ENCODE measurements at regions not wholly inside any gene's neighbourhood (a gene's known extent, or its start where the extent isn't known, plus 50 kb on each side); places are given as distances from the start of the nearest gene placed in this dataset.

GRCh38 chr1:30183006-30183405 lies 540.4 kb downstream of the MATN1 start:
- no peak overlapping the region for H3K27ac Mint-ChIP-seq
- DNase-seq = no peak
- H3K9me3 Mint-ChIP-seq = no peaks in the 10 kb centered on the region
- CTCF ChIA-PET = no interaction called here
- POLR2A ChIA-PET = no interaction called here
- H3K4me3 Mint-ChIP-seq = no peak overlapping the region
- H3K4me1 Mint-ChIP-seq = no peaks in the 10 kb centered on the region
- no peaks in the 10 kb centered on the region for H3K36me3 Mint-ChIP-seq (ENCODE audit: low read depth)
- peaks cover 1% of the 10 kb centered on the region for H3K27me3 Mint-ChIP-seq

- ChIA-PET CTCF (interaction anchor here (0.6 kb wide), 1 partner anchor 1577 kb away, joined by 5 read pairs; no protein-coding TSS in a partner anchor), POLR2A (no interaction called here)
- no peak for DNase-seq
- H3K36me3 Mint-ChIP-seq (ENCODE audit: low read depth) = no peaks in the 10 kb centered on the region
- no peak overlapping the region for H3K4me3 Mint-ChIP-seq
- no peak overlapping the region for H3K27ac Mint-ChIP-seq
- H3K27me3 Mint-ChIP-seq = peaks cover 15% of the 10 kb centered on the region
- no peaks in the 10 kb centered on the region for H3K9me3 Mint-ChIP-seq
- no peaks in the 10 kb centered on the region for H3K4me1 Mint-ChIP-seq
Measured at GRCh38 chr1:30179942-30180543, 543.3 kb downstream of the MATN1 start.

- H3K9me3 Mint-ChIP-seq = no peaks in the 10 kb centered on the region
- no peak overlapping the region for H3K27ac Mint-ChIP-seq
- H3K4me3 Mint-ChIP-seq = no peak overlapping the region
- peaks cover 15% of the 10 kb centered on the region for H3K27me3 Mint-ChIP-seq
- no peaks in the 10 kb centered on the region for H3K36me3 Mint-ChIP-seq (ENCODE audit: low read depth)
- no peaks in the 10 kb centered on the region for H3K4me1 Mint-ChIP-seq
- ChIA-PET POLR2A (no interaction called here), CTCF (no interaction called here)
- DNase-seq = no peak
Measured at GRCh38 chr1:30176477-30176876, 546.9 kb downstream of the MATN1 start.

- Mint-ChIP-seq H3K9me3 (no peaks in the 10 kb centered on the region), H3K4me3 (no peak overlapping the region), H3K27me3 (peaks cover 19% of the 10 kb centered on the region), H3K36me3 (ENCODE audit: low read depth) (no peaks in the 10 kb centered on the region), H3K4me1 (no peaks in the 10 kb centered on the region), H3K27ac (no peak overlapping the region)
- CTCF ChIA-PET = no interaction called here
- DNase-seq = no peak
- POLR2A ChIA-PET = no interaction called here
Measured at GRCh38 chr1:30174499-30174898, 548.9 kb downstream of the MATN1 start.

- DNase-seq = no peak
- H3K4me1 Mint-ChIP-seq = no peaks in the 10 kb centered on the region
- ChIA-PET POLR2A (no interaction called here), CTCF (no interaction called here)
- H3K27ac Mint-ChIP-seq = no peak overlapping the region
- H3K27me3 Mint-ChIP-seq = peaks cover 20% of the 10 kb centered on the region
- H3K9me3 Mint-ChIP-seq = no peaks in the 10 kb centered on the region
- H3K36me3 Mint-ChIP-seq (ENCODE audit: low read depth) = no peaks in the 10 kb centered on the region
- no peak overlapping the region for H3K4me3 Mint-ChIP-seq
Measured at GRCh38 chr1:30173560-30173959, 549.8 kb downstream of the MATN1 start.

GRCh38 chr1:30172757-30173156 lies 550.6 kb downstream of the MATN1 start:
- DNase-seq = no peak
- no peaks in the 10 kb centered on the region for H3K36me3 Mint-ChIP-seq (ENCODE audit: low read depth)
- POLR2A ChIA-PET = no interaction called here
- H3K9me3 Mint-ChIP-seq = no peaks in the 10 kb centered on the region
- CTCF ChIA-PET = no interaction called here
- H3K27ac Mint-ChIP-seq = no peak overlapping the region
- H3K27me3 Mint-ChIP-seq = peaks cover 21% of the 10 kb centered on the region
- H3K4me3 Mint-ChIP-seq = no peak overlapping the region
- H3K4me1 Mint-ChIP-seq = no peaks in the 10 kb centered on the region

GRCh38 chr1:30172299-30172694 lies 551.1 kb downstream of the MATN1 start:
- H3K9me3 Mint-ChIP-seq = no peaks in the 10 kb centered on the region

GRCh38 chr1:30171537-30172298 lies 551.7 kb downstream of the MATN1 start:
- Mint-ChIP-seq H3K4me1 (no peaks in the 10 kb centered on the region), H3K36me3 (ENCODE audit: low read depth) (no peaks in the 10 kb centered on the region), H3K9me3 (no peaks in the 10 kb centered on the region), H3K27ac (no peak overlapping the region), H3K27me3 (peaks cover 19% of the 10 kb centered on the region), H3K4me3 (no peak overlapping the region)
- no peak for DNase-seq
- POLR2A ChIA-PET = no interaction called here
- CTCF ChIA-PET = no interaction called here

More at GRCh38 chr1:30172299-30172694, 551.1 kb downstream of the MATN1 start:
- Mint-ChIP-seq H3K4me1 (no peaks in the 10 kb centered on the region), H3K27ac (no peak overlapping the region), H3K4me3 (no peak overlapping the region), H3K27me3 (peaks cover 22% of the 10 kb centered on the region), H3K36me3 (ENCODE audit: low read depth) (no peaks in the 10 kb centered on the region)
- ChIA-PET CTCF (no interaction called here), POLR2A (no interaction called here)
- no peak for DNase-seq

- H3K9me3 Mint-ChIP-seq = no peaks in the 10 kb centered on the region
- no peak overlapping the region for H3K27ac Mint-ChIP-seq
- ChIA-PET POLR2A (no interaction called here), CTCF (no interaction called here)
- DNase-seq = no peak
- H3K4me1 Mint-ChIP-seq = no peaks in the 10 kb centered on the region
- no peak overlapping the region for H3K4me3 Mint-ChIP-seq
- H3K27me3 Mint-ChIP-seq = peaks cover 17% of the 10 kb centered on the region
- H3K36me3 Mint-ChIP-seq (ENCODE audit: low read depth) = no peaks in the 10 kb centered on the region
Measured at GRCh38 chr1:30169269-30169668, 554.1 kb downstream of the MATN1 start.

- H3K4me3 Mint-ChIP-seq = no peak overlapping the region
- ChIA-PET POLR2A (no interaction called here), CTCF (no interaction called here)
- peaks cover 17% of the 10 kb centered on the region for H3K27me3 Mint-ChIP-seq
- H3K4me1 Mint-ChIP-seq = no peaks in the 10 kb centered on the region
- H3K27ac Mint-ChIP-seq = no peak overlapping the region
- no peaks in the 10 kb centered on the region for H3K36me3 Mint-ChIP-seq (ENCODE audit: low read depth)
- no peaks in the 10 kb centered on the region for H3K9me3 Mint-ChIP-seq
- DNase-seq = no peak
Measured at GRCh38 chr1:30166174-30166573, 557.2 kb downstream of the MATN1 start.

- peaks cover 17% of the 10 kb centered on the region for H3K27me3 Mint-ChIP-seq
- ChIA-PET POLR2A (no interaction called here), CTCF (no interaction called here)
- H3K36me3 Mint-ChIP-seq (ENCODE audit: low read depth) = no peaks in the 10 kb centered on the region
- no peak for DNase-seq
- H3K4me3 Mint-ChIP-seq = no peak overlapping the region
- H3K4me1 Mint-ChIP-seq = no peaks in the 10 kb centered on the region
- H3K27ac Mint-ChIP-seq = no peak overlapping the region
- H3K9me3 Mint-ChIP-seq = no peaks in the 10 kb centered on the region
Measured at GRCh38 chr1:30165116-30165515, 558.3 kb downstream of the MATN1 start.

- Mint-ChIP-seq H3K27me3 (peaks cover 14% of the 10 kb centered on the region), H3K4me3 (no peak overlapping the region), H3K4me1 (no peaks in the 10 kb centered on the region), H3K36me3 (ENCODE audit: low read depth) (no peaks in the 10 kb centered on the region), H3K27ac (no peak overlapping the region), H3K9me3 (no peaks in the 10 kb centered on the region)
- CTCF ChIA-PET = no interaction called here
- POLR2A ChIA-PET = no interaction called here
- no peak for DNase-seq
Measured at GRCh38 chr1:30164693-30165092, 558.7 kb downstream of the MATN1 start.

- POLR2A ChIA-PET = no interaction called here
- Mint-ChIP-seq H3K36me3 (ENCODE audit: low read depth) (no peaks in the 10 kb centered on the region), H3K27ac (no peak overlapping the region), H3K9me3 (no peaks in the 10 kb centered on the region), H3K4me1 (no peaks in the 10 kb centered on the region), H3K4me3 (no peak overlapping the region), H3K27me3 (peaks cover 16% of the 10 kb centered on the region)
- CTCF ChIA-PET = no interaction called here
- no peak for DNase-seq
Measured at GRCh38 chr1:30162565-30162964, 560.8 kb downstream of the MATN1 start.

GRCh38 chr1:30161953-30162352 lies 561.4 kb downstream of the MATN1 start:
- DNase-seq = no peak
- Mint-ChIP-seq H3K4me3 (no peak overlapping the region), H3K36me3 (ENCODE audit: low read depth) (no peaks in the 10 kb centered on the region), H3K27ac (no peak overlapping the region), H3K4me1 (no peaks in the 10 kb centered on the region), H3K9me3 (no peaks in the 10 kb centered on the region), H3K27me3 (peaks cover 11% of the 10 kb centered on the region)
- CTCF ChIA-PET = no interaction called here
- POLR2A ChIA-PET = no interaction called here
